ENCODE measurements at regions not wholly inside any gene's neighbourhood (a gene's known extent, or its start where the extent isn't known, plus 50 kb on each side); places are given as distances from the start of the nearest gene placed in this dataset.

DNA sequence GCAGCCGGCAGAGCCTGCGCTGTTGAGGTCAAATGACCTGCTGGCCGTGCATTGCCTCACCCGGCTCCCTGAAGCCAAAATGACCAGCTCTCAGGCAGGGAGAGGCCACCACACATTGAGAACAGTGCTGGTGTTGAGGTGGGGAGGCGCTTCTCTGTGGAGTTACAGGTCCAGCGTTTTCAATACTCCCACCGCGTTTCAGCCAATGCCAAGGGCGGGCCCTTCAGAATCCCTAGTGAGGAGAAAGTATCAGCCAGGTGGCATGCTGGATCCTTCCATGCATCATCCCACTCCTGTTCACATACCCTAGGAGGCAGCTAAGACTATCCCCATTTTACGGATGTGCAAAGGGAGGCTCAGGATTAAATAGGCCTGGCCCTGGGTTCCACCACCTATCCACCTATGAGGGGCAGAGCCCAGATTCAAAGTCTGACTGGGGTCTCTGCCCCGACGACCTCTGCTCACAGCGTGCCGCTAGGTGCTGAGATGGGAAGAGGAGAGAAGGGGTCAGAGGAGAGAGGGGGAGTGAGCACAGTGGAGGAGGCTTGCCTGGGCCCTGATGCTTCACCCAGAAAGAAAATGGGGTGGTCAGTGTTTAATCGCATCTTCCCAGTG, 137.6 kb upstream of the ID2 start:
- TF ChIP-seq CTCF (IDR thresholded peaks at IDR 0.05) (no peak), EZH2 (IDR thresholded peaks at IDR 0.05) (no peak)
